OCI-LY3 (cell line): ENCODE measurements at regions not wholly inside any gene's neighbourhood (a gene's known extent, or its start where the extent isn't known, plus 50 kb on each side); places are given as distances from the start of the nearest gene placed in this dataset.

Experiments
- CTCF ChIP-seq: fragments of 200-600, 300-600 bp; sonication (generic); IDR thresholded peaks from 2 replicates; pipeline ENCODE4 v1.5.1; 2014; ENCODE audit warnings: antibody characterized with exemption, low read length, low read depth
- EZH2phosphoT487 ChIP-seq: fragments of 200-600 bp; shearing (Covaris generic); IDR thresholded peaks from 2 replicates; pipeline ENCODE4 v1.6.1; 2018; ENCODE audit warnings: antibody characterized with exemption, mixed run types, low read depth

- TF ChIP-seq CTCF (no peak), EZH2phosphoT487 (no peak)
Observed at GRCh38 chr12:127750076-127750840, 516.7 kb upstream of the TMEM132C start.
